Cerebellar nuclear complex (tissue), 1 donor: ENCODE measurements at regions not wholly inside any gene's neighbourhood (a gene's known extent, or its start where the extent isn't known, plus 50 kb on each side); places are given as distances from the start of the nearest gene placed in this dataset.
"Not testable (repeated sequence)": the region's sequence is repeated elsewhere in the genome, so short reads cannot be mapped to it uniquely, and the experiment has no call there.

Experiments used
- DNase-seq, 2 experiments: peaks; one replicate each; lab custom pipeline; 2025; lab: John Stamatoyannopoulos, UW

GRCh38 chr1:14347186-14347585, 251.3 kb upstream of the KAZN start:
- no peak for DNase-seq

GRCh38 chr1:14347776-14348175, 250.7 kb upstream of the KAZN start:
- DNase-seq = no peak

DNA sequence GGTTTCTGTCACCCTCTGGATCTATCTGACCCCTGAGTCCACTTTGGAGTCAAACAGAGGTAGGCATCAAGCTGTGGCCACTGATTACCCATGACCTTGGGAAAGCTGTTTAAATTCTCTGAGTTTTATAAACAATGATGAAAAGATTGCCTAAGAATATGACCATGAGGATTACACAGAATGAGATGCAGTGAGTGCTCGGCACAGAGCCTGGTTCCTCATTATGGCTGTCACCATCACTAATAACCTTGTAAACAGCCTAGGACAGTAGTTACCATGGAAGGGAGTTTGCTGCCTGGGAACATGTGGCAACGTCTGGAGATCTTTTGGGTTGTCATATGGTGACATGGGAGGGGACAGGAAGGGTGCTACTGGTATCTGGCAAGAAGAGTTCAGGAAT, 248.3 kb upstream of the KAZN start:
- DNase-seq = no peak

DNA sequence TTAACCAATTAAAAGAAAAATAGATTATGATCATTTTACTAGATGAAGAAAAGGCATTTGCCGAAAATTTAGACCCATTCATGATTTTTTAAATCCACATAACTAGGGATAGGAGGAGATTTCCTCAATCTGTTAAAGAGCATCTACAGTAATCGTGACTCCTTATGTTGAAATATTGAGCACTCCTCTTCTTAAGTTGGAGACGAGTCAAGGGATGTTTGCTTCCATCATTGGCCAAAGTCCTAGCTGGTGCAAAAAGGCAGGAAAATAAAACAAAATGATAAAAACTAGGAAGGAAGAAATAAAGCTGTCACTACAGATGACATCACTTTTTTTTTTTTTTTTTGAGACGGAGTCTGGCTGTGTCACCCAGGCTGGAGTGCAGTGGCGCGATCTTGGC, 245.6 kb upstream of the KAZN start:
- DNase-seq = no peak

DNA sequence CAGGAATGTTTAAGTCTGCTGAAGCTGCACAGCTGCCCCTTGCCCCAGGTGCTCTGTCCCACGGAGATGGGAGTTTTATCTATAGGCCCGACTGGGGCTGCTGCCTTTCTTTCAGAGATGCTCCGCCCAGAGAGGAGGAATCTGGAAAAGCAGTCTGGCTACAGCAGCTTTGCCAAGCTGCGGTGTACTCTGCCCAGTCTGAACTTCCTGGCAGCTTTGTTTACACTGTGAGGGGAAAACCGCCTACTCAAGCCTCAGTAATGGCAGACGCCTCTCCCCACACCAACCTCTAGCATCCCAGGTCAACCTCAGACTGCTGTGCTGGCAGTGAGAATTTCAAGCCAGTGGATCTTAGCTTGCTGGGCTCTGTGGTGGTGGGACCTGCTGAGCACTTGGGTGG, 237.5 kb upstream of the KAZN start:
- DNase-seq = not testable (repeated sequence)

- no peak for DNase-seq
These were observed 236.2 kb upstream of the KAZN start for GRCh38 chr1:14362331-14362730.

DNA sequence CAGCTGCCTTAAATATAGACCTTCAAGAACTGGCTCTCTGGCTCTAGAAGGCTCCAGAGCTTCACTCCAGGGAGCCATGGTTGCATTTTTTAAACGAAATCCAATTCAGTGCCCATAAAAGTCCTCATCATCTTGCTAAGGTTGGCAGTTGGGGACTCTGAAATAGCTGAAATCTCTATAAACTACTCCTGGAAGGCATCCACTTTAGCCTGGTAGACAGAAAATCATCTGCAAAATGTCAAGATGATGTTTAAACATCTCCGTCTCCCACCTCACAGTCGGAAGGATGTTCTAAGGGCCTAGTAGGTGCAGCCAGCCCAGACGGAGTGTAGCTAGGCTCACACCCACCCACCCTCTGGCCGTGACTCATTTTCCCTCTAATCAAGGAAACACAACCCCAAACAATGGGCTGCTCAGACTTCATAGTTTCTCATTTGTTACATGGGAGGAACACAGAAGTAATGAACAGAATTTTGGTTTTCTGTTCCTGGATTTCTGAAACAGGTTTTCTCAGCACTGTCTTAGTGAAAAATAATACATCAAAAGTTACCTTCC, 235.4 kb upstream of the KAZN start:
- no peak for DNase-seq

GRCh38 chr1:14363707-14364413, 234.6 kb upstream of the KAZN start:
- no peak for DNase-seq

GRCh38 chr1:14365301-14365988, 233.0 kb upstream of the KAZN start:
- DNase-seq = no peak

GRCh38 chr1:14366091-14367018, 232.1 kb upstream of the KAZN start:
- DNase-seq = no peak

DNA sequence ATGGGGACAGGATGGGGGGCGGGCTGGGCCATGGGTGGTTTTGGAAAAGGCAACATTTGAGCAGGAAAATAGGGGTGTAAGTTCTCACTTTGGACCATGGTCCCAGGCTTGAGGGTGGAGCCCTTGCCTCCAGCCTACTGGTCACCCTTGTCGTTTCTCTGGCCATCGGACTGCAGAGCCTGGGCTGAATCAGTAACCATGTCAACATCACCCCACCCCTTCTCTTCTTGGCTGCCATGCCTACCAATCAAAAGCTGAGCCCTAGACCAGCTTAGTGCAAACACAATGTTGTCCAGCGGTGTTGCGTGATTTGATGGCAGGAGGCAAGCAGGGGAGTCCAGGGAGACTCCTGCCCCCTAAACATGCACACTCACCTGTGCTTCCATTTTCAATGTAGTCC, 231.0 kb upstream of the KAZN start:
- DNase-seq = no peak

DNA sequence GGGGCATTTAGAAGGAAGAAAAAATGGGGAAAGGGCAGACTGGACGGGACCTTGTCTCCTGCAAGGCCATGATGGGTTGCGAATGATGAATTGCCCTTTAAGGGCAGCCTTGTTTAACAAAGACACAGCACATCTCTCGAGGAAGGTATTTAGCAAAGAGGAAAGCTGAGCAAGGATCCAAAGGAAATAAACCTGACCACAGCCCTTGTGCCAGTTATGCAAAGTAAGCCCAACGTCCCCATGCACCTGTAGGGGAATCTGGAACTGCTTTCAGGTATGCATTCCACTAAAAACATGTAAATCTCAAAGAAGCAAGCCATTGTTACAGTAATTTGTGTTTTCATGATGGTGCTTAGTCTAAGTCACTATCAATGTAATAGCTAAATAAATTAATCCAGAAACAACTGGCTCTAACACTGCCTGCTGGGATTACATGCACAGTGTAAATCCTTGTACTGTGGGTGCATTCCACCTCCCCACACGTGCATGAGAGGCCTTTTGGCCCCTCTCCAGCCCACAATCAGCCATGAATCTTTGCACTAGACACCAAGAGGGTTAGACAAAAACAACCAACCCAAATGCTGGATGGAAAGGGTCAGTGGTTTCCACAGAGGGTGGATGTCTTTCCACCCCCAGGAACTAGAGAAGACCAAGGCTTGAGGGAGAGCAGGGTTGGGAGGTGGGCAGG, 228.8 kb upstream of the KAZN start:
- no peak for DNase-seq

DNA sequence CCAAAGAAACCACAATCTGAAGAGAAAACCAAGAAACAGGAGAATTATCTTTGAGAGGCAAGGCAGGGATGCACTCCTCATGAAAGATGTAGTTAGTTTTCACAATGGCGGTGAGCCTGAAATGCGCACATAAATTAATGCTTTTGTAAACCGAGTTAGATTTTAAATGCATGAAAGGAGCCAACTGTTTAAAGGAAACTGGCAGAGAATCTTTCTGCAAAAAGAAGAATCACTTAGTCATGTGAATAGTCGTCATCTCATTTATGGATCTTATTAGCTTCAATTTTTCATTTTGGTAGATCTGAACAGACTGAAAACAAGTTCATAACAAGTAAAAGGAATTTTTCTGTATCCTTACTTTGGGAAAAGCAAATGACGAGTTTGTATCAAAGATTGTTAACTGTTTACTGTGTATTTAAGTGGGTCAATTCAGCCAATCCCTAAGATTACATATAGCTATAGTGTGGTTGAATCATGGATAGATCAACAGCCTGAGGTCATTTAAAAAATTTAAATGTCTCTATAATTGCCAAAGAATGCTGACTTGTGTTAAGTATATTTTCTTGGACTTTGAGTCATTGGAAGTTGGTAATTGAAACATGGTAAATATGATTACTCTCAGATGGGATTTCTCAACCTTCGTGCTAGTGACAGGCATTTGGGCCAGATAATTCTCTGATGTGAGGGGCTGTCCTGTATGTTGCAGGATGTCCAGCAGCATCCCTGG, 226.6 kb upstream of the KAZN start:
- DNase-seq = no peak

DNA sequence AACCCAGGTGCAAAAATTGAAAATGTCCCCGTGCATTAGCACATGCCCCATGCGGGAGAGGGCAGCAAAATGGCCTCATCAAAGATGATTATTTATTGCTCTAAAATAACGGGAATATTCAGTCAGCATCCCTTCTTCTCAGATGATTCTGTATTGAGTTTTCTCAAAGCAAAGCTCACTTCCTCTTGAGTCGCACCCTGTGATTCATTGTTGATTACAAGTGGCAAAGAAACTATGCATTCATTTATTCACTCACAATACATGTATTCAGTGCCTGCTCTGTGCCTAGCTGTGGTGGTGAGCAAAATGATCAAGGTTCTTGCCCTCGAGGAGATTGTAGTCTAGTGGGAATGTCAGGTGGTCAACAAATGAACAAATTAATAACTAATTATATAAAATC, 226.0 kb upstream of the KAZN start:
- DNase-seq = no peak

DNA sequence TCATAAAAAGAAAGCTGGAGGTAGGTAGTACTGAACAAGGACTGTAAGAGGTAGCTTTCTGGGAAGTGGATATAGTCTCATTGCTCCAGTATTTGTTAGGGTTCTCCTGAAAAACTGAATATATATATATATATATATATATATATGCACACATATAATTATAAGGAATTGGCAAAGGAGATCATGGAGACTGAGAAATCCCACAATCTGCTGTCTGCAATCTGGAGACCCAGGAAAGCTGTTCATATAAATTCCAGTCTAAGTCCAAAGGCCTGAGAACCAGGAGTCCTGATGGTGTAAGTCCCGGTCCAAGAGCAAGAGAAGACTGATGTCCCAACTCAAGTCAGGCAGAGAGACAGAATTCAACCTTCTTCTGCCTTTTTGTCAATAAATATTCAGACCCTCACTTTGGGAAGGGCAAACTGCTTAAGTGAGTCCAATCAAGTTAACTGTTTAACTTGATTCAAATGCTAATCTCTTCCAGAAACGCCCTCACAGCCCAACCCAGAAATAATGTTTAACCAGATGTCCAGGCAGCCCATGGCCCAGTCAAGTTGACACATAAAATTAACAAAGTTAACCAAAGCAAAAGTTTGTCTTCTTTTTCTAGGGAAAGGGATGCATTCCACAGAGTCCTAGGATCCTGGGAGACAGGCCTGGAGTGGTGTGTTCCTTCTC, 225.3 kb upstream of the KAZN start:
- no peak for DNase-seq

- DNase-seq = no peak
These were observed 223.3 kb upstream of the KAZN start for GRCh38 chr1:14375226-14375625.

- no peak for DNase-seq
These were observed 221.1 kb upstream of the KAZN start for GRCh38 chr1:14377386-14377785.

GRCh38 chr1:14380408-14380807, 218.1 kb upstream of the KAZN start:
- no peak for DNase-seq

DNA sequence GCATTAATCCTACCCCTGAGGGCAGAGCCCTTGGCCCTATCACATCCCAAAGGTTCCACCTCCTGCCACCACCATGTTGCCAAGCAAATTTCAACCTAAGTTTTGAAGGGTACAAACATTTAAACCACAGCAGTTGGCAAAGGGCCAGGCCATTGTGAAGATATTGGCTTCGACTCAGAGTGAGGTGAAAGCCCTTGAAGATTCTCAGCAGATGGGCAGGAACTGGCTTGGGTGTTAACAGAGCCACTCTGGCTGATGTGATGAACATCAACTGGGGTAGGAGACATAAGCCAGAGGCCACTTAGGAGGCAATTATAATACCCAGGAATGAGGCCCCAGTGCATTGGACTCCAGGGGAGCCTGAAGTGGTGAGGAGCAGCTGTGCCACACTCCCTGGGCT, 207.7 kb upstream of the KAZN start:
- no peak for DNase-seq

DNA sequence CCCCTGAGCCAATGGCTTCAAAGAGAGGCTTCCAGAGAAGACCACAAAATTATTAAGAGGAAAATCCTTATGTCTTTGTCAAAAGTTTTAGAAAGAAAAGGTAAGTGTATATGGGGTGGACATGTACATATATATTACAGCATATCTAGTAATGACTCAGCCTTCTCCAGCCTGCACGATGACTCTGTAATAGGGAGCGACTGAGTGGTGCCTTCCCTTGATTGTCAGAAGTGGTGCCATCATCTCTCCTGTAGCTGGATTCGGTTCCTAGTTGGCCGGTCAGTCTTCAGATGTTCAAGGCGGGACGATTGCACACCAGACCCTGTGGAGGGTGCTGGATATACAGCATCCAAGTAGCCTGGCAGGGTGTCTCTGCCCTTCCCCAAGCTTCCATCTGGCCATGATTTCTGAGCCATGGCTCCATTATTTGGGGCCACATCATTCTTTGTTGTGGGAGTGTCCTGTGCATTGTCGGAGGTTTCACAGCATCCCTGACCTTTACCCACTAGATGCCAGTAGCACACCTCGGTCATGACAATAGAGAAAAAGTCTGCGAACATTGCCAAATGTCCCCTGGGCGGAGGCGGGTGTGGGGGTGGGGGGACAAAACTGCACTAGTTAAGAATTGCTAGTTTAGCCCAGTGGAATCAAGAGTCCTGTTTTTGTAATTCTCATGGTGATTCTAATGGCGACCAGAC, 206.2 kb upstream of the KAZN start:
- no peak for DNase-seq
